AG08396 (cell line): ENCODE measurements at regions not wholly inside any gene's neighbourhood (a gene's known extent, or its start where the extent isn't known, plus 50 kb on each side); places are given as distances from the start of the nearest gene placed in this dataset.

Experiments used
- DNase-seq: peaks from one replicate; pipeline ENCODE4 v3.0.0; 2012; ENCODE audit warnings: low spot score, mixed read lengths

DNA sequence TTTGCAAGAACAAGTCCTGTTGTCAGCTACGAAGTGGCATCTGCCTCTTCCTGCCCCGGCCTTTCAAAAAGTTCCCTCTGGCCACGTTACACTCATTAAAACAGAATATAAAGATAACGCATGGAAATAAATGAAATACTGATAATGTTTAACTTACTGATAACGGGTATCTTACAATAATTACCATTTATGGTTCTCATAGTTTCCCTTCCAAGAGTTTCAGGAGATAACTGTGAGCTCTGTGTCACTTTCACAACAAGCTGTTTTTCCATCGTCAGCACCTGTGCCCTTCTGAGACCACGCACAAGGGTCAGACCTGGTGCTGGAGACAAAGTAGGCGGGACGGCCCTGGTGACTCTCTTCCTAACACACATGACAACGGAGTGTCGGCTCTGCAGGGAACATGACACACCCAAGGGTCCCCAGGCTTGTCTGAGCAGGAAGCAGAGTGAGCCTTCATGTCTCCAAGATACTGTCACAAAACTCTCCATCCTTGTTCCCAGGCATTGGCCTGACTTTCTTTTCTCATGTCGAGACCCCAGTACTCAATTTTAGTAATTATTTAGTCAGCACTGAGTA is 86.2 kb upstream of the THBS2 start:
- no peak for DNase-seq

DNA sequence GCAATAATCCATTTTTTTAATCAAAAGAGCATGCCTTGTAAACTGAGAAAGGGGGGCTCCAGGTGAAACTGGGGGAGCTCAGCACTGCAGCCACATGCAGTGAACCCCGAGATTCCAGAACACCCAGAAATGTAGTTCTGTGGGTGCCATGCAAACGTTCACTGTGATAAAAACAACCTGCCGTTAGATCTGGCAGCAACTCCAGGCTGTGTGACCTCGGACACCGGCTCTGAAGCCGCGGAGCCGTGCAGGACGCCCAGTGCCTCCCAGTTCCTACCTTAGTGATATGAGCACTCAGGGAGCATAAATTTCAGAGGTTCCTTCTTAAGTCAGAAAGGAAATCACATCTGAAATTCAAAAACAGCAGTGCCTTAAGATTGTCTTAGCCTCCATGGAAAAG is 85.4 kb upstream of the THBS2 start:
- no peak for DNase-seq

DNA sequence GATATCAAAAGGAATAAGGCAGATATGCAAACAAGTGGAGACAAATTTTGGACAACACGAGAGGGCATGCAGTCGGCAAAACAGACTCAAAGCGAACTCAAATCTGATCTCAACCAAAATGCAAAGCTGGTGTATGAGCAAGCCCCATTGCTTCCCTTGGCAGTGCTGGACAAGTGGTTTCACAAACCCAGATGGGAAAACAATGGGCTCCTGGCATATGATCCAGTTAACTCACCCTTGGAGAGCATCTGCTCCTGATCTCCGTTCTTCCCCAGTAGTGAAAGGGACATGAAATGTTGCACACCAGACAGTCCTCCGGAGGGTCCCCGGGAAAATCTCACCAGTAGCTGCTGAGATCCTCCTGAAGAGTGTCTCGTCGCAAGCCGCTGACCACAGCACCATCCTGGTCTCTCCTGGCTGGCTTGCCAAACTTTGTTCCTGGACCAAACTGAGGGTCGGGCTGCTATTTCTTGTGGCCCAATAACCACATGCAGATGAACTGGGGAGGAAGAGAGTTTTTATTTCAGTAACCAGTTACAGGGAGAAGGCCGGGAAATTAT is 84.3 kb upstream of the THBS2 start:
- DNase-seq, result no peak

DNA sequence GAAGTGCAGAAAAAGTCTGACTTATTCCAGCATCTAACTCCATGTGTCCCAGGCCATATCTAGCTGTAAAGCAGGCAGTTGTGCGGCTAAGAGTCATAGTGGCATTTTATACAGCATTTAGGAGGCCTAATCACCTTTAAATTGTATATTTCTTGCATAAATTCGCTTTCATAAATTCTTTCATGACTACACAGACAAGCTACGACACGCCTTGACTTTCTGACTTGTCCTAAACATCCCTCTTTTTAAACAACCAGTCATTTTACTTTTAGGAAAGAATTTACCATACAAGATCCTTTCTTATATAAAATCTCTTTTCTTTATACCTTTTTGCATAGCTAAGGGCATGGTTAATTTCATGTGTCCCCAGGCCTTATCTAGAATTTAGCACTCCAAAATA is 81.7 kb upstream of the THBS2 start:
- no peak for DNase-seq

DNA sequence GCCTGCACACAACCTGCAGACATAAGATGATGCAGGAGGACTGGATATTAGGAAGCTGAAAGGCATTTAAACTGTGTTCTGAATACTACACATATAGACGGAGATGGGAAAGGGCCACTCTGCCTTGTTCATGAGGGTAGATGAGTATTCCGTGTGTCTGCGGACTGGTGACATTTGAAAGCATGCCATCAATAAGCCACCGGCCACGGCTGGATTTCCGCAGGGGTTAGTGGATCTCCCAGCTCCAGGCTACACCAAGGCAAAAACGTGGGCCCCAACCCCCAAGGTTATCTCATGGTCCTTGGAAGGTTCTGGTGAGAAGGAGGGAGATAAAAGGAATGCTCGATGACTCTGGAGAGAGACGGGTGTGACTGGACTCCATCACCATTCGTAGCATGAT is 78.6 kb upstream of the THBS2 start:
- no peak for DNase-seq

DNA sequence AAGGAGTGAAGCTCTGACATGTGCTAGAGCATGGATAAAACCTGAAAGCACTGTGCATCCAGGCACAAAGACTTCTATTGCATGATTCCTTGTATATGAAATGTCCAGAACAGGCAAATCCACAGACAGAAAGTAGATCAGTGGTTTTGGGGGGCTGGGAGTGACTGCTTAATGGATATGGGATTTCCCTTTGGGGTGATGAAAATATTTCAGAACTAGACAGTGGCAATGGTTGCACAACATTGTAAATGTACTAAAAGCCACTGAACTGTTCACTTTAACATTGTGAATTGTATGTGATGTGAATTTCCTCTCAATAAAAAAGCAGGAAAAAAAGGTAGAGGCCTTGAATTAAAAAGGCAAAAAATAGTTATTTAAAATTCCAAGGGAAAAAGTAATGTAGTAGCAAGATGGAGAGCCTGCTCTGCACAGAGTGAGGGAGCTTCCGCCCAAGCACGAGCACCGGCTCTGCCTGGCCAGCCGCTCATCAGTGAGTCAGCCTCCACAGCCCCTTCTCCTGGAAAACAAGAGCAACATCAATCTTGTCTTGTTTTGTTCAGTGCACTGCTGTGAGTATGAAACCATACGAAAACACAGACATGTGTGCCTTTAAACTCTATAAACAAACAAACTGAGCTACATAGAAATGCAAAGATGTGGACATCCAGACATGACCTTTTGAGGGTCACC is 74.6 kb upstream of the THBS2 start:
- peak; percentile 45 for DNase-seq

DNA sequence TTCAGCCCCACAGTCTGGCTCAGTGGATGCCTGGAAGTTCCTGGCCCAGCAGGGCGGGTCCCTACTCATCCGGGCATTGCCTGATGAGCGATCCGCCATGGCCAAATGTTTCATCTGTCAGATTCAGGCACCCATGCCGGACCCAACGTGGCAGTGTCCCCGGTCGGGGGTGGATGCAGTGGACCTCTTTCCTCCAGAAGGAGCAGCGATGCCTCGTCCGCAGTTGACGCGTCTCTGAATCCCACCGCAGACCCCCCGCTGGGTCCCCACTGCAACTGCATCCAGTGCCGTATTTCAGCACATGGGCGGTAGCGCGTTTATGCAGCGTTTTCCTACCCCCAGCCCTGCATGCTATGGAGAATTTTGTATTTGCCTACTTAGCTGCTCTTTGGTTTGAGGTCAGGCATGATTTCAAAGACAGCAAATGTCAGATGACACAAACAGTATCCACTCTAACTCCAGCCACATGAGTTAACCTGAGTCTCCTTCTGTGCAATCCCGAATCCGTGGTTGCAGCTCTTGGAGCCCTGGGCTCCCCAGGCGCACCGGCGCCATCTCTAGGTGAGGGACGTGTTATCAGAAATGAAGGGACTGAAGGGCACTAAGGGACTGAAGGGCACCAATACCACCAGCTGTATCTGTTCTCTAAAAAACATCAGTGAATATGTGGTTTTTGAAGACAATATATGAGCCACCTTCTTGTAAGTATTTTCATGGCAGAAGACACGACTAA is 72.6 kb upstream of the THBS2 start:
- no peak for DNase-seq

DNA sequence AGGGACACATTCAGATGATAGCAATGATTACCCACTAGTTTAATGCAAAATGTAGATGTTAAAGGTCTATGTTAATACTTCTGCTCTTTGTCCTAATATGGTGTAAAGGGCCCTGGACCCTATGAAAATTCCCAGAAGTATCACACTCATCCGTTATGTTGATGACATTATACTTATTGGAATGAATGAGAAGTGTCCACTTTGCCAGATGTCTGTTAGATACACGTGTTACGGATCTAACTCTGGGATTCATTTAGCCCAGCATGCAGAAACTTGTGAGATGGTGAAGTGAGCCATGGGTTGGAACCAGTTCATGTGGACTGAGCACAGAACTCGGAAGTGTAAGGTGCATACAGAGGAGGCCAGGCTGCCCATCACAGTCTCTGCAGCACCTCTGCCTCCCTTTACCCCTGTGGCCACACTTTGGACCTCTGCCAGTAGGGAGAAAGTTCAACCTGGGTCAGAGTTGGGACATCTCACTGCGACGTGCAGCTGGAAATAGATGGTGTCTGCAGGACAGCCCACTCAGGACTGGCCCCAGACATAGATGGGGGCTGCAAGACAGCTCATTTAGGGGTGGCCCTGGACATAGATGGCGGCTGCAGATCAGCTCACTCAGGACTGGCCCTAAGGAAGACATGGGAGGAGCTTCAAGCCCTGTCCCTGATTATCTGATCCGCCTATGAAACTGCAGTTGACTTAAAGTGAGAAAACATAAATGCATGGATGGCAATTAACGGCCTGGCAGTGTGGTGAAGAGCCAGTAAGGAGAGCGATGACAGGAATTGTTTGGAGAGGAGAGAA is 71.2 kb upstream of the THBS2 start:
- DNase-seq, result no peak

DNA sequence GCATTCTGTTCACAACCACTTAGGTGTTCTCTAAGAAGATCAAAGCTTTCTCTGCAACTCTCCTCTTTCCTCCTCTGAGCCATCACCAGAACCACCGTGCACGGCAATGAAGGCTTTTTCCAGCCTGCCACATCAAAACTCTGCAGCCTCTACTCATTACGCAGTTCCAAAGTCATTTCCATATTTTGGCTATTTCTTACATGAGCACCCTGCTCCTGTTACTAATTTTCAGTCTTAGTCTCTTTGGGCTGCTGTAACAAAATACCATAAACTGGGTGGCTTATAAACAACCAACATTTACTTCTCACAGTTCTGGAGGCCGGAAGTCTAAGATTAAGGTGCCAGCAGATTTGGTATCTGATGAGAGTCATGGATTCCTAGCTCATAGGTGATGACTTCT is 70.4 kb upstream of the THBS2 start:
- no peak for DNase-seq

DNA sequence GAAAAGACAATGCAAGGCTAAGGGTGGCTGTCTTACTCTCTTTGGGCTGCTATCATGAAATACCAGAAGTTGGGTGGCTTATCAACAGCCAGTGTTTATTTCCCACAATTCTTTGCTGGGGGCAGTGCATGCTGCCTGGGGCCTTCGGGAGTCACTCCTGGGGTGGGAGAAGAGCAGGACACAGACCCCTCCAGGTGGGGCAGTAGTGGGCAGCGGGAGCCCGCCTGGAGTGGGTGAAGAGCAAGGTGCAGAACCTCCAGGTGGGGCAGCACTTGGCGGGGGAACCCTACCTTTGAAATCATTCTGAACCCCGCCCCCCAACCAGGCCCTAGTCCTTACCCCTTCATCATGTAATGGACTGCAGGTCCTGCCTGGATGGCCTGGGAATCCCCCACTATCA is 69.6 kb upstream of the THBS2 start:
- no peak for DNase-seq

DNA sequence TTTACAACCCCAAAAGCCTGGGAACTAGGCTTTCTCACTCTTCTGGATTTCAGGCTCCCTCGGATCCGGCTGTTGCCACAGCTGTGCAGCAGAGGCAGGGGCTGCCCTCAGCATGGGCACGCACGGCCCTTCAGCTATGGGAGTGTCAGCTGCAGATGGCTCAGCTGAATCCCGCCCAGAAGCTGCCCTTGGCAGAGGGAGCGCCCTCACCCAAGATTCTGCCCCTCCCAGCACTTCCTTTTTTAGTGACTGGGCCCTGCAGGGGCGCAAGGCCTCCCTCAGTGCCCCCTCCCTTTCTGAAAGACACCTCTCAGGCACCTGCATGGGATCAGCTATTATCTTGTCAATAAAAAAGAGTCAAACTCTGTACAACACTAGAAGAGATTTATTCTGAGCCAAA is 67.9 kb upstream of the THBS2 start:
- DNase-seq, result no peak

DNA sequence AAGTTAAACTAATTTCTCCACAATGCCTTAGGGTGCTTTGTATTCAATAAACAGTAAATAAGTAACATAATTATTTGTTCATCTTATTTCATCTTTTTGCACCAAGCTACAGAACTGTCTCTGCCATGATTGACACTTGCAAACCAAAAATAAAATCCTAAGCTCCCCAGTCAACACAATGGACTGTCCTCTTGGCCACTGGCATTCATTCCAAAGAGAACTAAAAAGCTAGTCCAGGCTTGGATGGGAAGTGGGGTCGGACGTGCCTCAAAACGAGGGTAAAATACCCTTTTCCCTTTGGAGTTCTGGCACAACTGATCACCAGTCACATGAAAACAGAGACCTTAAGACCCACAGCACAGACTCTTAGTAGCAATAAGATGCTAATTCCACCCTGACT is 66.4 kb upstream of the THBS2 start:
- DNase-seq, result peak; percentile 53

DNA sequence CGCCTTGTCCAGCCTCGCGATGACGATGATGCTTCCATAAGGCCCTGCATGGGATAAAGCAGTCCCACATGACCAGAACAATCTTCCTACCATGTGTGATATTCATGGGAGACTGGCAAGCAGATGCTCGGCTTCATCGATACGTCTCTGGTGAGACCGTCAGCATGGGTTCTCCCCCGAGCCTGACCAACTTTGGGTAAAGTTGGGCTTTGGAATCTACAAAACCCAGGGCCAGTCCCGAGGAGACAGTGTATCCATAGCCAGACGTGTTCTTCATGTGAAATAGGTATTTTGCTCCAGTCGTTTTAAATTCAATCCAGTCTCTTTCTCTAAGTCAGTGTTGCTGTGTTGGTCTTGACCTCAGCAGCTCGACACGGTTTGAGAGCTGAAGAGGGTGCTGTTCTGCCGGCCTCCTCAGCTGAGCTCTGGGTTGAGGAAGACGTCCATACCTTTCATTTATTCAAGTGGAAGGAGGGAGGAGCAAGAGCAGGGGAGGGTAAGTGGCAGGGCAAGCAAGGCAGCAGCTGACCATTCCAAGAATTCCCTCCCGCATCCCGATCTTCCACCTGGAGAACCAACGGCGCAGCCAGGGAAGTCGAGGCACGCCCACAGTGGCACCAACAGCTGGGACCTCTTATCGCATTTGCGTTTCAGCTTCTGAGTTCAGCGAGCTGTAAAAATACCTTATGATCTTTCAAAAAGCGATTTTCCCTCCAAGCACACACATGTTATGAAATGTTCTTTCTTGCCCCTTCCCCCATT is 64.0 kb upstream of the THBS2 start:
- DNase-seq, result no peak

DNA sequence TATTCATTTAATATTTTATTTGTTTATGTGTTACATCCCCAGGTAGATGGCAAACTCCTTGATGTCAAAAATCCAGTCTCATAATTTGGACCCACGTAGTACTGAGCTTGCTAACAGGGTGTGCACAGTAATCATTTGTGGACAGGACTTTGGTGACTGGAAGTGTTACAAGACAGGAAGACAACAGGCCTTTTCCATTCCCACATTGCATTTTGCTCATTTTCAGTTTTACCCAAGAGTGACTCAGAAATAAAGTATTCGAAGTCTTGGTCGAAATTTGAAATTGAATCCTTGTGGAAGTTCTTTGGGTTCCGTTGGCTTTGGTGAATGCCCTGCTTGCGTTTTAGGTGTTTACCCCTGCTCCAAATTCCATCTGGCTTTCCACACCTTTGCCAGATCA is 63.0 kb upstream of the THBS2 start:
- DNase-seq, result no peak

DNA sequence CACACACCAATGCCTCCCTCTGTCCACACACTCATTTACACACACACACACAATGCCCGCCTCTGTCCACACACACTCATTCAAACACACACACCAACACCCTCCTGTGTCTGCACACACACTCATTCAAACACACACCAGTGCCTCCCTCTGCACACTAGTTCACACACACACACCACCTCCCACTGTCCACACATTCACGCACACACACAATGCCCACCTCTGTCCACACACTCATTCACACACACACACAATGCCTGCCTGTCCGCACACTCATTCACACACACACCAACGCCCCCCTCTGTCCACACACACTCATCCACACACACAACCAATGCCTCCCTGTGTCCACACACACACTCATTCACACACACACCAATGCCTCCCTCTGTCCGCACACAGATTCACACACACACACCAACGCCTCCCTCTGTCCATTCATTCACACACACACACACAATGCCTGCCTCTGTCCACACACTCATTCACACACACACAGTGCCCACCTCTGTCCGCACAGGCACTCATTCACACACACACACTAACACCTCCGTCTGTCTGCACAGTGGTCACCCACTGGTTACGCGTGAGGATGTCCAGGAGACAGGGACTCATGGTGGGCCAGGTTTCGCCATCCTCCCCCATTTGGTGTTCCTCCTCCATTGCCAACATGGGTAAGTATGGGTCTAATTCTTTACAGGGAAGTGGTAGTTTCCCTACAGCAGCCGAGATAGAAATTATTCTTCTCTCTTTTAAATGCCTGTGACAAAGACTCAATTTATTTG is 62.4 kb upstream of the THBS2 start:
- no peak for DNase-seq

DNA sequence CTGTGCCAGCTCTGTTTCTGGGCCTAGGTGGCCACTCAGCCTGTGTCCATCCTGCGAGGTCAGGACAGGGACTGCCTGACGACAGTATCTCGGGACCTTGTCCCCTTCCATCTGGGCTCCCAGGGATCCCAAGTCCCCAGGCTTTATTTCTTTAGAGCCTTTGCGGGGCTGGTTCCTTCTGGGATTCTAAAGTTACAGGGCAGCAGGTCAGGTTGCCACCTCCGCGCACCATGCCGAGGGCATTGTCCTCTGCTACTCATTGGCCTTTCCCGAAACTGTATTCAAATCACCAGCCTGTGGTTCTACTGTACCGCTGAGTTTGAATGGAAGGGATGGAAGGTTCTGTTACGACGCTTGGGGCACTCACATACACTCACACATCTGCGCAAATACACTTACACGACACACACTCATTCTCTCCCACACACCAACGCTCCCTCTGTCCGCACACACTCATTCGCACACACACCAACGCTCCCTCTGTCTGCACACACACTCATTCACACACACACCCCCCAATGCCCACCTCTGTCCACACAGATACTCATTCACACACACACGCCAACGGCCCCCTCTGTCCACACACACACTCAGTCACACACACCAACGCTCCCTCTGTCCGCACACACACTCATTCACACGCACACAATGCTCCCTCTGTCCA is 59.8 kb upstream of the THBS2 start:
- DNase-seq, result no peak

DNA sequence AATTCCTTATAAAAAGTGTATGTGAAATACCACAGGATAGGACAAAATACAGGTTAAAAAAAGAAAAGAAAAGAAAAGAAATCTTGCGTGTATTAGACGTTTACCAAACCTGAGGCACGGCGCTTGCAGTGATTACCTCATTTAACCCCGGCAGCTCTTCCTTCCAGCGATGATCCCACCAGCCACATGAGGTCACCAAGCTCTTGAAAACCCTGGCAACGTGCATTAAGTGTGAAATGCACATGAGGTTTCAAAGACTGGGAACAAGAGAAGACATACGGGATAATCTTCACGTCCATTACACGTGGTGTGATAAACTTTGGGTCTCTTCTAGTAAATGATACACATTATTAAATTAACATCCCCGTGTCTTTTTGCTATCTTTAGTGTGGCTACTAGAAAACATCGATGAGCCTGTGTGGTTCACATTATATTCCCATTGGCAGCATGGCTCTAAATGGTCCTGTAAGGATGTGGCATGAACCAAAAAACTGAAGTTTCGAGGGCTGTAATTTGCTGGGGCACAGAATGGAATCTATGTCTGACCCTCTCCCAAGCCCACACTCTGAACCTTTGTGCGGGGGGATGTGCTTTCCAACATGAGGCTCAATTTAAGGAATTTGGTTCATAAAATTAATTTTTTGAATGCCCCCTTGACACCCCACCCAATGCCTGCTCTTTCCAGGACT is 59.2 kb upstream of the THBS2 start:
- no peak for DNase-seq

DNA sequence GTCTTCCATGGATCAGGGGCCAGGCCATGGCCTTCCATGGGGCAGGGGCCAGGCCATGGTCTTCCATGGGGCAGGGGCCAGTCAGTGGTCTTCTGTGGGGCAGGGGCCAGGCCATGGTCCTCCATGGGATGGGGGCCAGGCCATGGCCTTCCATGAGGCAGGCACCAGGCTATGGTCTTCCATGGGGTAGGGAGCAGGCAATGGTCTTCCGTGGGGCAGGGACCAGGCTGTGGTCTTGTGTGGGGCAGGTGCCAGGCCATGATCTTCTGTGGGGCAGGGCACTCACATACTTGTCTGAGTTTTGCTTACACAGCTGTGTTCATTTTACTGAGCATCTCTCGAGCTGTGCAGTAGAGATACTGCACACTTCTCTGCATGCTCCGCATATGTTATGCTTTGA is 57.3 kb upstream of the THBS2 start:
- no peak for DNase-seq
